WTC11 (cell line): ENCODE measurements at regions not wholly inside any gene's neighbourhood (a gene's known extent, or its start where the extent isn't known, plus 50 kb on each side); places are given as distances from the start of the nearest gene placed in this dataset.

Experiments used
- ATAC-seq: fragments of 200-7000 bp; cut with Tn5 transposase; 2 replicates; pipeline ENCODE4 v1.10.0; 2021; ENCODE audit warnings: mild to moderate bottlenecking, moderate library complexity
- CTCF ChIA-PET: fragments of 300-600 bp; sonication (Branson Sonifier 250); formaldehyde crosslinking; loops from one replicate; lab custom pipeline; 2021; ENCODE audit warnings: antibody characterized with exemption; lab: Charles Lee
- POLR2A ChIA-PET: fragments of 350-600 bp; sonication (Branson Sonifier 250); formaldehyde crosslinking; loops from one replicate; lab custom pipeline; 2021; ENCODE audit warnings: antibody characterized with exemption; lab: Charles Lee
- DNase-seq: peaks from one replicate; pipeline ENCODE4 v3.0.0; 2021; ENCODE audit warnings: low spot score
- H3K27ac Mint-ChIP-seq: 2 replicates; pipeline ENCODE4 v1.8.0; 2021; ENCODE audit warnings: mixed read lengths
- H3K27me3 Mint-ChIP-seq: 2 replicates; pipeline ENCODE4 v1.8.0; 2021; ENCODE audit warnings: low read depth, mild to moderate bottlenecking, moderate library complexity, mixed read lengths
- H3K36me3 Mint-ChIP-seq: 2 replicates; pipeline ENCODE4 v1.8.0; 2021; ENCODE audit warnings: mixed read lengths
- H3K4me1 Mint-ChIP-seq: 2 replicates; pipeline ENCODE4 v1.8.0; 2022; ENCODE audit warnings: mixed read lengths
- H3K4me3 Mint-ChIP-seq: 2 replicates; pipeline ENCODE4 v1.8.0; 2021; ENCODE audit warnings: mild to moderate bottlenecking, moderate library complexity, mixed read lengths
- H3K9me3 Mint-ChIP-seq: 2 replicates; pipeline ENCODE4 v1.8.0; 2021; ENCODE audit warnings: mixed read lengths
- CBFB ChIP-seq: sonication (generic); formaldehyde crosslinking; IDR thresholded peaks from 2 replicates; pipeline ENCODE4 v1.8.1; 2022; ENCODE audit warnings: mild to moderate bottlenecking, low read depth, missing genetic modification reagents
- E2F4 ChIP-seq: sonication (generic); formaldehyde crosslinking; IDR thresholded peaks from 2 replicates; pipeline ENCODE4 v1.8.1; 2022; ENCODE audit warnings: low read depth, mild to moderate bottlenecking, moderate library complexity, missing genetic modification reagents, borderline replicate concordance
- ESRRA ChIP-seq: sonication (generic); formaldehyde crosslinking; IDR thresholded peaks from 2 replicates; pipeline ENCODE4 v1.8.1; 2022; ENCODE audit warnings: mild to moderate bottlenecking, missing genetic modification reagents, borderline replicate concordance
- FOXK1 ChIP-seq: sonication (generic); formaldehyde crosslinking; IDR thresholded peaks from 2 replicates; pipeline ENCODE4 v1.8.0; 2022; ENCODE audit warnings: mild to moderate bottlenecking, moderate library complexity, missing genetic modification reagents
- GRHL2 ChIP-seq: fragments of 250-450 bp; sonication (Bioruptor Pico); IDR thresholded peaks from 2 replicates; pipeline ENCODE4 v1.8.0; 2022; ENCODE audit warnings: mild to moderate bottlenecking, moderate library complexity; ENCODE audit not compliant: insufficient replicate concordance, severe bottlenecking
- HMGA2 ChIP-seq: fragments of 250-450 bp; sonication (Bioruptor Pico); IDR thresholded peaks from 2 replicates; pipeline ENCODE4 v1.4.0; 2021; ENCODE audit warnings: mild to moderate bottlenecking, moderate library complexity
- IRF2 ChIP-seq: sonication (generic); formaldehyde crosslinking; IDR thresholded peaks from 2 replicates; pipeline ENCODE4 v1.8.0; 2022; ENCODE audit warnings: low read depth, missing genetic modification reagents, borderline replicate concordance
- MAX ChIP-seq: sonication (generic); formaldehyde crosslinking; IDR thresholded peaks from 2 replicates; pipeline ENCODE4 v1.8.0; 2022; ENCODE audit warnings: mild to moderate bottlenecking, missing genetic modification reagents
- MXD4 ChIP-seq: fragments of 250-450 bp; sonication (Bioruptor Pico); IDR thresholded peaks from 2 replicates; pipeline ENCODE4 v1.8.0; 2021; ENCODE audit warnings: mild to moderate bottlenecking, moderate library complexity, borderline replicate concordance
- MYBL2 ChIP-seq: sonication (generic); formaldehyde crosslinking; IDR thresholded peaks from 2 replicates; pipeline ENCODE4 v1.8.1; 2023; ENCODE audit warnings: mild to moderate bottlenecking, moderate library complexity, missing genetic modification reagents
- NFATC4 ChIP-seq: fragments of 250-450 bp; sonication (Bioruptor Pico); IDR thresholded peaks from 2 replicates; pipeline ENCODE4 v1.9.0; 2021; ENCODE audit warnings: mild to moderate bottlenecking
- NFE2L1 ChIP-seq: sonication (generic); formaldehyde crosslinking; IDR thresholded peaks from 2 replicates; pipeline ENCODE4 v1.8.1; 2023; ENCODE audit warnings: missing genetic modification reagents
- RELA ChIP-seq: sonication (generic); formaldehyde crosslinking; IDR thresholded peaks from 2 replicates; pipeline ENCODE4 v1.8.1; 2022; ENCODE audit warnings: missing genetic modification reagents, mild to moderate bottlenecking, borderline replicate concordance
- RORB ChIP-seq: fragments of 250-450 bp; sonication (Bioruptor Pico); IDR thresholded peaks from 2 replicates; pipeline ENCODE4 v1.9.0; 2021; ENCODE audit warnings: mild to moderate bottlenecking
- SMAD4 ChIP-seq: sonication (generic); formaldehyde crosslinking; IDR thresholded peaks from 2 replicates; pipeline ENCODE4 v1.8.0; 2022; ENCODE audit warnings: mild to moderate bottlenecking, missing genetic modification reagents
- ZBTB21 ChIP-seq: sonication (generic); formaldehyde crosslinking; IDR thresholded peaks from 2 replicates; pipeline ENCODE4 v1.8.1; 2023; ENCODE audit warnings: mild to moderate bottlenecking, missing genetic modification reagents, borderline replicate concordance
- ZNF138 ChIP-seq: sonication (generic); formaldehyde crosslinking; conservative IDR thresholded peaks from 2 replicates; pipeline ENCODE4 v1.8.1; 2022; ENCODE audit warnings: mild to moderate bottlenecking, moderate library complexity, missing genetic modification reagents
- ZNF317 ChIP-seq: sonication (generic); formaldehyde crosslinking; IDR thresholded peaks from 2 replicates; pipeline ENCODE4 v1.8.1; 2023; ENCODE audit warnings: low read depth, mild to moderate bottlenecking, moderate library complexity, missing genetic modification reagents, borderline replicate concordance
- ZNF416 ChIP-seq: fragments of 250-450 bp; sonication (Bioruptor Pico); IDR thresholded peaks from 2 replicates; pipeline ENCODE4 v1.9.0; 2021; ENCODE audit warnings: mild to moderate bottlenecking, inconsistent platforms
- TF ChIP-seq, protein P1 (sequence below): fragments of 250-450 bp; sonication (Bioruptor Pico); IDR thresholded peaks from 2 replicates; pipeline ENCODE4 v1.9.0; 2021; ENCODE audit warnings: mild to moderate bottlenecking
- TF ChIP-seq, protein P2 (sequence below): fragments of 250-450 bp; sonication (Bioruptor Pico); conservative IDR thresholded peaks from 2 replicates; pipeline ENCODE4 v1.9.0; 2021; ENCODE audit warnings: mild to moderate bottlenecking
- TF ChIP-seq, protein P3 (sequence below): sonication (generic); formaldehyde crosslinking; conservative IDR thresholded peaks from 2 replicates; pipeline ENCODE4 v1.8.1; 2022; ENCODE audit warnings: mild to moderate bottlenecking, missing genetic modification reagents
- TF ChIP-seq, protein P4 (sequence below): sonication (generic); formaldehyde crosslinking; IDR thresholded peaks from 2 replicates; pipeline ENCODE4 v1.8.1; 2023; ENCODE audit warnings: mild to moderate bottlenecking, moderate library complexity, missing genetic modification reagents
- TF ChIP-seq, protein P5 (sequence below): sonication (generic); formaldehyde crosslinking; IDR thresholded peaks from 2 replicates; pipeline ENCODE4 v1.8.0; 2023; ENCODE audit warnings: mild to moderate bottlenecking, missing genetic modification reagents

DNA sequence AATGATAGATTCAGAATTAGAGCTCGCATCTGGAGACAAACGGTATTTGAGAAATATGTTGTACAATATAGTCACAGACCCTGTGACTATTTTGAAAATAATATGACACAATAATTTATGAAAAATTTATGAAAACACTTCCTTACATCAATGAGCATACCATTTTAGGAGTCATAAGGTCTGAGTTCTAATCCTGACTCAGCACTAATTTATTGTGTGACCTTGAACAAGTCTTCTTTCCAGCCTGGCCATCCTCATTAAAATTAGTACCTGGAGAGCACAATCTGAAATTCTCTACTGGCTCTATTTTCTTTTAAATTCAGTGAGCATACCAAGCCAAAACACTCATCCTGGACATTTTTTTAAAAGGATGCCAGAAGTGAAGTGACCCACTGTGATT lies 622.3 kb downstream of the SMARCA1 start:
- no peaks in the 10 kb centered on the region for H3K9me3 Mint-ChIP-seq
- no peak for ATAC-seq
- CTCF ChIA-PET = no interaction called here

GRCh38 chrX:128897621-128898020 lies 625.7 kb downstream of the SMARCA1 start:
- no peak for DNase-seq
- ATAC-seq = no peak
- Mint-ChIP-seq H3K4me3 (no peak overlapping the region), H3K27me3 (no peaks in the 10 kb centered on the region; the same call in 1 of the 2 replicates), H3K9me3 (no peaks in the 10 kb centered on the region), H3K4me1 (no peaks in the 10 kb centered on the region), H3K36me3 (no peaks in the 10 kb centered on the region), H3K27ac (no peak overlapping the region)
- POLR2A ChIA-PET = no interaction called here
- CTCF ChIA-PET = no interaction called here
- TF ChIP-seq, protein P1, sequence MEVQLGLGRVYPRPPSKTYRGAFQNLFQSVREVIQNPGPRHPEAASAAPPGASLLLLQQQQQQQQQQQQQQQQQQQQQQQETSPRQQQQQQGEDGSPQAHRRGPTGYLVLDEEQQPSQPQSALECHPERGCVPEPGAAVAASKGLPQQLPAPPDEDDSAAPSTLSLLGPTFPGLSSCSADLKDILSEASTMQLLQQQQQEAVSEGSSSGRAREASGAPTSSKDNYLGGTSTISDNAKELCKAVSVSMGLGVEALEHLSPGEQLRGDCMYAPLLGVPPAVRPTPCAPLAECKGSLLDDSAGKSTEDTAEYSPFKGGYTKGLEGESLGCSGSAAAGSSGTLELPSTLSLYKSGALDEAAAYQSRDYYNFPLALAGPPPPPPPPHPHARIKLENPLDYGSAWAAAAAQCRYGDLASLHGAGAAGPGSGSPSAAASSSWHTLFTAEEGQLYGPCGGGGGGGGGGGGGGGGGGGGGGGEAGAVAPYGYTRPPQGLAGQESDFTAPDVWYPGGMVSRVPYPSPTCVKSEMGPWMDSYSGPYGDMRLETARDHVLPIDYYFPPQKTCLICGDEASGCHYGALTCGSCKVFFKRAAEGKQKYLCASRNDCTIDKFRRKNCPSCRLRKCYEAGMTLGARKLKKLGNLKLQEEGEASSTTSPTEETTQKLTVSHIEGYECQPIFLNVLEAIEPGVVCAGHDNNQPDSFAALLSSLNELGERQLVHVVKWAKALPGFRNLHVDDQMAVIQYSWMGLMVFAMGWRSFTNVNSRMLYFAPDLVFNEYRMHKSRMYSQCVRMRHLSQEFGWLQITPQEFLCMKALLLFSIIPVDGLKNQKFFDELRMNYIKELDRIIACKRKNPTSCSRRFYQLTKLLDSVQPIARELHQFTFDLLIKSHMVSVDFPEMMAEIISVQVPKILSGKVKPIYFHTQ = no peak
- no peak for TF ChIP-seq ZNF317
- TF ChIP-seq MYBL2 (CRISPR knock-in tag) = no peak
- TF ChIP-seq, protein P2, sequence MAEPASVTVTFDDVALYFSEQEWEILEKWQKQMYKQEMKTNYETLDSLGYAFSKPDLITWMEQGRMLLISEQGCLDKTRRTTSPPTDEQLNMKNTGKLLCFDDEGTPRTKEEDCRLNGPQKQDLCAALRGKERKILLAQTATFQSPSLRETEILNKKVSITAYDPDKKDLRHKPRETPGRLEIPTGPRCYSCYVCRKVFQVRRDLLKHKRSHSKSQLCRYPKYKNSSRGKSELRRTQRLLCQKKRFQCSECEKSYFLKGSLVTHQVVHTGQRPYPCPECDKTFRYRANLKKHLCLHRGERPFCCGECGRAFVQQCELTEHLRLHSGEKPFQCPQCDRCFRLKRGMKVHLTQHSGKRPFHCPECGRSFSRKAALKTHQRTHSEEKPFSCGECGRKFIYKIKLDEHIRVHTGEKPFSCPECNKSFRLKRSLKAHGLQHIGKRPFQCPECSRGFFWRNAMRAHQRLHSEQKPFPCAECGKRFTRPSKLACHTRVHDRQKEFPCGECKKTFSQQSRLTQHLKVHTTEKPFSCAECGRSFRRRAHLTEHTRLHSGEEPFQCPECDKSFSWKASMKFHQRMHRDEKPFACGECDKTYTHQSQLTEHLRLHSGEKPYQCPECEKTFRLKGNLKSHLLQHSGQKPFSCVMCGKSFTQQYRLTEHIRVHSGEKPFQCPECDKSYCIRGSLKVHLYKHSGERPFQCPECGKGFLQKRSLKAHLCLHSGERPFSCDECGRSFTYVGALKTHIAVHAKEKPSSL (CRISPR knock-in tag) = no peak
- no peak for TF ChIP-seq ESRRA

More for the DNA sequence above, 622.3 kb downstream of the SMARCA1 start:
- TF ChIP-seq CBFB (CRISPR knock-in tag) = no peak
- TF ChIP-seq, protein P3, sequence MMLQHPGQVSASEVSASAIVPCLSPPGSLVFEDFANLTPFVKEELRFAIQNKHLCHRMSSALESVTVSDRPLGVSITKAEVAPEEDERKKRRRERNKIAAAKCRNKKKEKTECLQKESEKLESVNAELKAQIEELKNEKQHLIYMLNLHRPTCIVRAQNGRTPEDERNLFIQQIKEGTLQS = no peak
- TF ChIP-seq GRHL2 = no peak
- TF ChIP-seq RORB (CRISPR knock-in tag) = no peak
- TF ChIP-seq HMGA2 (CRISPR knock-in tag) = no peak
- no peak for TF ChIP-seq E2F4 (CRISPR knock-in tag)
- no peak for TF ChIP-seq NFE2L1
- TF ChIP-seq ZNF416 = no peak
- TF ChIP-seq, protein P4, sequence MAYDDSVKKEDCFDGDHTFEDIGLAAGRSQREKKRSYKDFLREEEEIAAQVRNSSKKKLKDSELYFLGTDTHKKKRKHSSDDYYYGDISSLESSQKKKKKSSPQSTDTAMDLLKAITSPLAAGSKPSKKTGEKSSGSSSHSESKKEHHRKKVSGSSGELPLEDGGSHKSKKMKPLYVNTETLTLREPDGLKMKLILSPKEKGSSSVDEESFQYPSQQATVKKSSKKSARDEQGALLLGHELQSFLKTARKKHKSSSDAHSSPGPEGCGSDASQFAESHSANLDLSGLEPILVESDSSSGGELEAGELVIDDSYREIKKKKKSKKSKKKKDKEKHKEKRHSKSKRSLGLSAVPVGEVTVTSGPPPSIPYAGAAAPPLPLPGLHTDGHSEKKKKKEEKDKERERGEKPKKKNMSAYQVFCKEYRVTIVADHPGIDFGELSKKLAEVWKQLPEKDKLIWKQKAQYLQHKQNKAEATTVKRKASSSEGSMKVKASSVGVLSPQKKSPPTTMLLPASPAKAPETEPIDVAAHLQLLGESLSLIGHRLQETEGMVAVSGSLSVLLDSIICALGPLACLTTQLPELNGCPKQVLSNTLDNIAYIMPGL (CRISPR knock-in tag) = no peak
- no peak for TF ChIP-seq ZNF138 (CRISPR knock-in tag)
- TF ChIP-seq, protein P1 = no peak
- no peak for TF ChIP-seq ZBTB21 (CRISPR knock-in tag)
- no peak for TF ChIP-seq MAX (CRISPR knock-in tag)
- TF ChIP-seq RELA (CRISPR knock-in tag) = no peak
- TF ChIP-seq FOXK1 (CRISPR knock-in tag) = no peak
- TF ChIP-seq NFATC4 (CRISPR knock-in tag) = no peak
- no peak for TF ChIP-seq MXD4 (CRISPR knock-in tag)
- TF ChIP-seq SMAD4 = no peak
- TF ChIP-seq, protein P5, sequence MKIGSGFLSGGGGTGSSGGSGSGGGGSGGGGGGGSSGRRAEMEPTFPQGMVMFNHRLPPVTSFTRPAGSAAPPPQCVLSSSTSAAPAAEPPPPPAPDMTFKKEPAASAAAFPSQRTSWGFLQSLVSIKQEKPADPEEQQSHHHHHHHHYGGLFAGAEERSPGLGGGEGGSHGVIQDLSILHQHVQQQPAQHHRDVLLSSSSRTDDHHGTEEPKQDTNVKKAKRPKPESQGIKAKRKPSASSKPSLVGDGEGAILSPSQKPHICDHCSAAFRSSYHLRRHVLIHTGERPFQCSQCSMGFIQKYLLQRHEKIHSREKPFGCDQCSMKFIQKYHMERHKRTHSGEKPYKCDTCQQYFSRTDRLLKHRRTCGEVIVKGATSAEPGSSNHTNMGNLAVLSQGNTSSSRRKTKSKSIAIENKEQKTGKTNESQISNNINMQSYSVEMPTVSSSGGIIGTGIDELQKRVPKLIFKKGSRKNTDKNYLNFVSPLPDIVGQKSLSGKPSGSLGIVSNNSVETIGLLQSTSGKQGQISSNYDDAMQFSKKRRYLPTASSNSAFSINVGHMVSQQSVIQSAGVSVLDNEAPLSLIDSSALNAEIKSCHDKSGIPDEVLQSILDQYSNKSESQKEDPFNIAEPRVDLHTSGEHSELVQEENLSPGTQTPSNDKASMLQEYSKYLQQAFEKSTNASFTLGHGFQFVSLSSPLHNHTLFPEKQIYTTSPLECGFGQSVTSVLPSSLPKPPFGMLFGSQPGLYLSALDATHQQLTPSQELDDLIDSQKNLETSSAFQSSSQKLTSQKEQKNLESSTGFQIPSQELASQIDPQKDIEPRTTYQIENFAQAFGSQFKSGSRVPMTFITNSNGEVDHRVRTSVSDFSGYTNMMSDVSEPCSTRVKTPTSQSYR (CRISPR knock-in tag) = no peak
- no peak for TF ChIP-seq IRF2 (CRISPR knock-in tag)
- Mint-ChIP-seq H3K36me3 (no peaks in the 10 kb centered on the region), H3K4me3 (no peak overlapping the region), H3K27ac (no peak overlapping the region), H3K27me3 (no peaks in the 10 kb centered on the region; the same call in 1 of the 2 replicates), H3K4me1 (no peaks in the 10 kb centered on the region)
- POLR2A ChIA-PET = no interaction called here
- no peak for DNase-seq
